ENCODE measurements at regions not wholly inside any gene's neighbourhood (a gene's known extent, or its start where the extent isn't known, plus 50 kb on each side); places are given as distances from the start of the nearest gene placed in this dataset.

GRCh38 chr2:10223932-10224720 lies 78.6 kb upstream of the HPCAL1 start:
- no peak overlapping the region for H3K4me3 ChIP-seq

GRCh38 chr2:10224734-10225133 lies 78.0 kb upstream of the HPCAL1 start:
- DNase-seq (ENCODE audit: extremely low spot score in 2 of 2): no peak
- H3K27me3 ChIP-seq: no peaks in the 10 kb centered on the region
- no peak overlapping the region for H3K27ac ChIP-seq
- H3K9me3 ChIP-seq: no peaks in the 10 kb centered on the region
- no peak for TF ChIP-seq POLR2AphosphoS5 (IDR thresholded peaks at IDR 0.05; ENCODE audit: insufficient read depth in 1 of 2, low read depth in 1 of 2)
- TF ChIP-seq POLR2A (IDR thresholded peaks at IDR 0.05): no peak
- TF ChIP-seq CTCF (IDR thresholded peaks at IDR 0.05): no peak
- intact Hi-C loops (cut with DNase I): no loop called here
- no peaks in the 10 kb centered on the region for H3K36me3 ChIP-seq
- no peak overlapping the region for H3K4me3 ChIP-seq
- no peaks in the 10 kb centered on the region for H3K4me1 ChIP-seq

More at GRCh38 chr2:10223932-10224720, 78.6 kb upstream of the HPCAL1 start:
- no peaks in the 10 kb centered on the region for H3K36me3 ChIP-seq
- H3K27me3 ChIP-seq: no peaks in the 10 kb centered on the region
- no peaks in the 10 kb centered on the region for H3K4me1 ChIP-seq
- H3K27ac ChIP-seq: no peak overlapping the region
- TF ChIP-seq POLR2A (IDR thresholded peaks at IDR 0.05) (no peak), POLR2AphosphoS5 (IDR thresholded peaks at IDR 0.05; ENCODE audit: insufficient read depth in 1 of 2, low read depth in 1 of 2) (no peak), CTCF (IDR thresholded peaks at IDR 0.05) (no peak)
- no peak for DNase-seq (ENCODE audit: extremely low spot score in 2 of 2)
- no peaks in the 10 kb centered on the region for H3K9me3 ChIP-seq
- intact Hi-C loops (cut with DNase I): no loop called here

GRCh38 chr2:10225291-10226037 lies 77.2 kb upstream of the HPCAL1 start:
- intact Hi-C loops (cut with DNase I): no loop called here
- DNase-seq (ENCODE audit: extremely low spot score in 2 of 2): no peak
- Histone ChIP-seq H3K36me3 (no peaks in the 10 kb centered on the region), H3K27ac (no peak overlapping the region), H3K4me3 (no peak overlapping the region), H3K4me1 (no peaks in the 10 kb centered on the region), H3K9me3 (no peaks in the 10 kb centered on the region), H3K27me3 (no peaks in the 10 kb centered on the region)
- TF ChIP-seq POLR2A (IDR thresholded peaks at IDR 0.05) (no peak), CTCF (IDR thresholded peaks at IDR 0.05) (no peak), POLR2AphosphoS5 (IDR thresholded peaks at IDR 0.05; ENCODE audit: insufficient read depth in 1 of 2, low read depth in 1 of 2) (no peak)

- H3K4me3 ChIP-seq: no peak overlapping the region
- no peak for TF ChIP-seq POLR2AphosphoS5 (IDR thresholded peaks at IDR 0.05; ENCODE audit: insufficient read depth in 1 of 2, low read depth in 1 of 2)
- no peak for TF ChIP-seq POLR2A (IDR thresholded peaks at IDR 0.05)
- TF ChIP-seq CTCF (IDR thresholded peaks at IDR 0.05): no peak
- DNase-seq (ENCODE audit: extremely low spot score in 2 of 2): no peak
- H3K4me1 ChIP-seq: no peaks in the 10 kb centered on the region
- H3K9me3 ChIP-seq: no peaks in the 10 kb centered on the region
- H3K36me3 ChIP-seq: no peaks in the 10 kb centered on the region
- H3K27ac ChIP-seq: no peak overlapping the region
- intact Hi-C loops (cut with DNase I): no loop called here
- H3K27me3 ChIP-seq: no peaks in the 10 kb centered on the region
Observed at GRCh38 chr2:10226038-10226724, 76.5 kb upstream of the HPCAL1 start.
